Muscle of leg (tissue), 3 donors: ENCODE measurements at regions not wholly inside any gene's neighbourhood (a gene's known extent, or its start where the extent isn't known, plus 50 kb on each side); places are given as distances from the start of the nearest gene placed in this dataset.

Experiments used
- DNase-seq: peaks from one replicate; pipeline ENCODE4 v3.0.0; 2013
- H3K27ac ChIP-seq: one replicate; pipeline ENCODE4 v1.5.1; 2013; ENCODE audit warnings: mild to moderate bottlenecking, low read length, control low read depth
- H3K27me3 ChIP-seq: one replicate; pipeline ENCODE4 v1.6.1; 2013; ENCODE audit warnings: low read length; ENCODE audit not compliant: control insufficient read depth, insufficient read depth
- H3K36me3 ChIP-seq: one replicate; pipeline ENCODE4 v1.6.1; 2013; ENCODE audit warnings: low read length; ENCODE audit not compliant: control insufficient read depth, insufficient read depth
- H3K4me1 ChIP-seq: one replicate; pipeline ENCODE4 v1.6.1; 2013; ENCODE audit warnings: low read length; ENCODE audit not compliant: control insufficient read depth, insufficient read depth
- H3K4me3 ChIP-seq: one replicate; pipeline ENCODE4 v1.5.1; 2013; ENCODE audit warnings: low read length, control low read depth
- H3K9me3 ChIP-seq: replicated peaks from 2 replicates; pipeline ENCODE4 v1.6.1; 2013; ENCODE audit warnings: low read depth, low read length; ENCODE audit not compliant: control insufficient read depth
- WGBS: methylation state at CpG from one replicate; pipeline ENCODE4 v1.1.5; 2013; ENCODE audit warnings: missing lambda C conversion rate; ENCODE audit not compliant: insufficient coverage; 5-methylcytosine and 5-hydroxymethylcytosine counted together

DNA sequence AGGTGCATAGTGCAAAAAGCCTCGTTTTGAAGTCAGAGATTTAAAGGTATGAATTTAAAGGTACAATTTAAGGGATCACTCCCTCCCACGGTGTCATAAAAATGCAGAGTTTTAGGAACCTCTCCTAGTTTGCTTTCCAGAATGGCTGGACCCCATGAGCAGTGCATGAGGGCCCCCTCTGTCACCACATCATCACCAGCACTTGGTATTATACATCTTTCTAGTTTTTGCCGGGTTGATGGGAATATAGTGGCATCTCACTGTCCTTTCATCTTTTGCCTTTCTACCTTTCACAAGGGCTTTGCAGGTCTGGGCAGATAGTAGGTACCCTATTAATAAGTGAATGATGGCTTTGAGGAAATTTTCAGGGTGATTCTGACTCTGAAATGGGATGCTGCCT lies 103.6 kb upstream of the AGBL1 start:
- DNase-seq = no peak
- Histone ChIP-seq H3K36me3 (no peaks in the 10 kb centered on the region), H3K27me3 (no peaks in the 10 kb centered on the region), H3K4me1 (peaks cover 23% of the 10 kb centered on the region), H3K9me3 (peaks cover 6% of the 10 kb centered on the region), H3K27ac (no peak overlapping the region), H3K4me3 (no peak overlapping the region)
- WGBS = no CpG with 5 or more reads among the region's 3 CpGs

DNA sequence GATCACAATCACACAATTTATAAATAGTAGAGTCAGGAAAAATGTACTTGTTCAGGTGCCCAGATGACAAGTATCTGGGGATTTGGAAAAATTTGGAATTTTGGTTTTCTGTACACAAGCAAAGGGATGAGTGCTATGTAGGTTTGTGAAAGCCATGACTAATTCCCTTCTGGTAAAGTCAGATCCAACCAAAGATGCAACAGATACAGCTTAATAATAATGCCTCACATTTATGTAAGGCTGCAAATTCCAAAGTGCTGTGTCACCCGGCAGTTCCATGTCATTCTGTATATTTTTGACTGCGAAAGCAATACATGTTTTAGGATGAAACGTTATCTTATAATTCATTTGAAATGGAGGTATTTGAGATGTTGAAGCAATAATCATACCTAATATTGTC lies 102.7 kb upstream of the AGBL1 start:
- H3K27ac ChIP-seq = no peak overlapping the region
- H3K36me3 ChIP-seq = no peaks in the 10 kb centered on the region
- H3K27me3 ChIP-seq = no peaks in the 10 kb centered on the region
- H3K4me1 ChIP-seq = peaks cover 23% of the 10 kb centered on the region
- no peak for DNase-seq
- peaks cover 8% of the 10 kb centered on the region for H3K9me3 ChIP-seq
- no peak overlapping the region for H3K4me3 ChIP-seq
- no CpG with 5 or more reads among the region's 3 CpGs for WGBS

DNA sequence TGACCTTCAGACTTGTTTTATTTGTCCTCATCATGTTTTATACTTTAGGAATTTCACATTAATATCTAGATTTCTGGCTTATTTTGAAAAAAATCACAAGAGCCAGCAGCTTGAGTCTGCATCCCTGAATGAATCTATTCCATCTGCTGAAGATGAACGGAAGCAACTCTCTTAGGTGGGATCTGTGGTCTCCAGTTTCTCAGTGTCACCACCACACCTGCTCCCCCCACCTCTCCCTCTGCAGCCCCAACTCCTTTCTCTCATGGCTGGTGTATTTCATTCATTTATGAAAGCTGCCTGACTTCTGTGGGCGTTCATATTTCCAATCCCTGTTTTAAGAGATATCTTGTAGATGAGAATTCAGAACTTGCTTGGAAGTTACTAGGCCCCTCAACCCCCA lies 102.1 kb upstream of the AGBL1 start:
- Histone ChIP-seq H3K36me3 (no peaks in the 10 kb centered on the region), H3K4me3 (no peak overlapping the region), H3K4me1 (peaks cover 23% of the 10 kb centered on the region), H3K27ac (no peak overlapping the region), H3K9me3 (peaks cover 8% of the 10 kb centered on the region), H3K27me3 (no peaks in the 10 kb centered on the region)
- 60% methylated on average over 1 of the region's 2 CpGs for WGBS
- no peak for DNase-seq

DNA sequence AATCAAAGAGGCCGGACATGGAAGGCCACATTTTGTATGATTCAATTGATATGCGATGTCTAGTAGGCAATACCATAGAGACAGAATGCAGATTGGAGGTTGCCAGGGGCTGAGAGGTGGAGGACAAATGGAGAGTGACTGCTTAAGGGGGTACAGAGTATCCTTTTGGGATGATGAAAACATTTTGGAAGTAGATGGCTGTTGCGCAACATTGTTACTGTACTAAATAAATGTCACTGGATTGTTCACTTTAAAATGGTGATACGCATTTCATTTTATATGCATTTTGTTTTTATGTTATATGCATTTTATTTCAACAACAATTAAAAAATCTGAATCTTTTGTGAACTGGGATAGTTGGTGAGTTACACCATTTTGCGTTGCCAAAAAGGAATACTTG lies 99.7 kb upstream of the AGBL1 start:
- Histone ChIP-seq H3K4me3 (no peak overlapping the region), H3K9me3 (peaks cover 8% of the 10 kb centered on the region), H3K4me1 (peaks cover 2% of the 10 kb centered on the region), H3K27ac (no peak overlapping the region), H3K36me3 (no peaks in the 10 kb centered on the region), H3K27me3 (no peaks in the 10 kb centered on the region)
- DNase-seq = no peak
- whole genome bisulfite sequencing = 97% methylated on average over 3 of the region's 5 CpGs

DNA sequence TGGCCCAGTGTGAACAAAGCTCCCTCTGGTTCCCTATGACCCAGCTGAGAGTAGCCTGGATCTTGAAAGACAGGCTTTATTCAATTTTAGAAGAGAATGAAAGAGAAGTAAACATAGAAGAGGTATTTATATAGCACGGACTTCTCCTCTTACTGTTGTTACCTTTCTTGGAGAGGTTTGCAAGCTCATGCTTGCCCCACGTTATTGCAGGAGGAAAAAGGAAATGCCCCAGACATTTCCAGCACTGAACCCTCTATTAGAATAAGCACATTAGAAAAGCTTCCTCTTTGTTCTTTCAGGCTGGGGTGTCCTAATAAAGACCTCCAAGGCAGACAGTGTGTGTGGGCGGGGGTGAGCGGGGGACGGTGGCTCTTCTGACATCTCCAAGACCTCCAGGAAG lies 98.7 kb upstream of the AGBL1 start:
- Histone ChIP-seq H3K4me3 (no peak overlapping the region), H3K9me3 (peaks cover 7% of the 10 kb centered on the region), H3K27me3 (no peaks in the 10 kb centered on the region), H3K36me3 (no peaks in the 10 kb centered on the region), H3K27ac (no peak overlapping the region), H3K4me1 (peaks cover 1% of the 10 kb centered on the region)
- no CpG with 5 or more reads among the region's 5 CpGs for WGBS
- no peak for DNase-seq

DNA sequence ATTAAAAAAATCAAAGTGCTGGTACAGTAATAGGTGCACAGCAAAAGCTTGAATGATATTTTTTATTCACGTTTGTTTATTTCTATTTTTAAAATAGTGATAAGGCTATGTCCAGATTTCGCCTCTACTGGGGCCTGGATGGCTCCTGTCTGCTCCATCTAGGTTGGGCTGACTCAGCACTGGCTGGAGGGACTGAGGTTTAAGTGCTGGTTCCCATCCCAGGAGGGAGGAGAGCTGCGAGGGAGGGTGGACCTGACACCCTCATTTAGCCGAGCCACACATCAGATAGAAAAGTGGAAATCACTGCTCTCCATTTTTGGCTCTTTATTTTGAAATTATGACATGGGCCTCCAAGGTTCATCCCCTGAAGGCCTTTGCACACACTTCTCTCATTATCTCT lies 95.4 kb upstream of the AGBL1 start:
- Histone ChIP-seq H3K9me3 (peaks cover 2% of the 10 kb centered on the region), H3K36me3 (no peaks in the 10 kb centered on the region), H3K4me3 (no peak overlapping the region), H3K4me1 (peaks cover 3% of the 10 kb centered on the region), H3K27me3 (no peaks in the 10 kb centered on the region), H3K27ac (no peak overlapping the region)
- DNase-seq = peak; percentile 40
- whole genome bisulfite sequencing = 72% methylated on average over 3 of the region's 4 CpGs

DNA sequence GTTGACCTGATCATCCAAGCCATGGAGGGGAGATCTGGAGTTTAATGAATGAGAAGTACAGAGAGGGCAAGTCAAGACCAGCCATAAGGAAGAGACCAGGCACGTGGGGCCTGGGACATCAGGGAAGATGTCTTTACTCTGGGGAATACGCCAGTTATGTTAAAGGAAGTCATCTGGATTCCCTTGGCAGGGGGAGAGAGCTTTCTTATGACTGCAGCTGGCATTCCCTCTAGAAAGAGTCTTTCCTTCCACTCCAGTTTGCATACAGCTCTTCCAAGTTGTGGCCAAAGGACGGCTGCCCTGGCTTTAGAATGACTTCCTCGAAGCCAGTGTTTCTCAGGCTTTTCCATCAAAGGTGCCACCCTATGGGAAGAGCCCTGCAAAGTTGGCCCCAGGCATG lies 93.6 kb upstream of the AGBL1 start:
- no peak for DNase-seq
- peaks cover 3% of the 10 kb centered on the region for H3K4me1 ChIP-seq
- H3K36me3 ChIP-seq = no peaks in the 10 kb centered on the region
- WGBS = 80% methylated on average over 2 of the region's 4 CpGs
- H3K9me3 ChIP-seq = peaks cover 2% of the 10 kb centered on the region
- no peak overlapping the region for H3K4me3 ChIP-seq
- H3K27me3 ChIP-seq = no peaks in the 10 kb centered on the region
- H3K27ac ChIP-seq = no peak overlapping the region

DNA sequence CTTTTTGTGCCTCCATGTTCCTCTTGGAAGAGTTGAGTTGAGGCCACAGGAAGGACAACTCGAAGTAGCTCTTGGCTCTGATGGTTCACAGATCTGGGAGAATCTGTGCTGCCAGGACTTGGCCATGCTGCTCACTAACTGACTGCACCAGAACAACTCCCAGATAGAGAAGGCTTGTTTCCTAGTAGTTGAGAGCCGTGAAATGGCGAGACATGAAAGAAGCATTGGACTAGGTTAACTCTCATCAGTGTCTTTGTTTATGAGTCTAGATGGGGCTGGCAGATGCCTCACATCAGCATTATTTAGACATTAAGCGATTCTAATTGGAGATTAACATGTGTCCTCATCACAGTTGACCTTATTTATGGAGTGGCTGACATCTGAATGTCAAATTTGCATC lies 92.9 kb upstream of the AGBL1 start:
- WGBS = no CpG with 5 or more reads among the region's 4 CpGs
- peaks cover 3% of the 10 kb centered on the region for H3K4me1 ChIP-seq
- no peak overlapping the region for H3K27ac ChIP-seq
- DNase-seq = no peak
- H3K36me3 ChIP-seq = no peaks in the 10 kb centered on the region
- H3K27me3 ChIP-seq = no peaks in the 10 kb centered on the region
- H3K4me3 ChIP-seq = no peak overlapping the region
- peaks cover 2% of the 10 kb centered on the region for H3K9me3 ChIP-seq

DNA sequence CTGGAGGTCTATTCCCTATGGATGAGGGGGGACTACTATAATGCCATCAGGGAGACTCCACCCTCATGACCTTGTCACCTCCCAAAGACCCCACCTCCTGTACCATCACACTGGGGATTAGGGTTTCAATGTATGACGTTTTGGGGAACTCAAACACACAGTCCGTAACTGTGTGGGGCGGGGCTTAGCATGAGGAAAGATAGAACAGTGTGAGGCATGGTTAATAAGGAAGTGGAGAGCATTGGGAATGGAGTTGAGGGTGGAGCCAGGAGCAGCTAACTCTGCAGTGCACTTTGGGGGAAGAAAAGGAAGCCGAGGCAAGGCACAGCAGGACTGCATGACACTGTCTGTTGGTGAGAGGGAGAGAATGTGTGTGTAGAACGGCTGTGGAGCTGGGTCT lies 90.9 kb upstream of the AGBL1 start:
- 82% methylated on average over 3 of the region's 5 CpGs for WGBS
- H3K27me3 ChIP-seq = no peaks in the 10 kb centered on the region
- no peaks in the 10 kb centered on the region for H3K36me3 ChIP-seq
- no peaks in the 10 kb centered on the region for H3K9me3 ChIP-seq
- no peak for DNase-seq
- H3K4me1 ChIP-seq = peaks cover 3% of the 10 kb centered on the region
- no peak overlapping the region for H3K27ac ChIP-seq
- no peak overlapping the region for H3K4me3 ChIP-seq

DNA sequence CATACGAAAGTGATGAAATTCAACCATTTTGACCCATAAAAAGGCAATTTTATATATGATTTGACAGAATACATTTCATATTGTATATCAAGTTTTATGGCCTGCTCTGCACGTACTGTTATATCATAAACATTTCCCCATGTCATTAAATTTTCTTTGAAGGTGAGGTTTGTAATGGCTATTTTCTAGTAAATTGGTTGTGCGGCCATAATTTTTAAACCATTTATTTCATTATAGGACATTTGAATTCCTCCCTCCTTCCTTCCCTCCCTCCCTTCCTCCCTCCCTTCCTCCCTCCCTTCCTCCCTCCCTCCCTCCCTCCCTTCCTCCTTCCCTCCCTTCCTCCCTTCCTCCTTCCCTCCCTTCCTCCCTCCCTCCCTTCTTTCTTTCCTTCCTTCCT lies 87.4 kb upstream of the AGBL1 start:
- H3K36me3 ChIP-seq = no peaks in the 10 kb centered on the region
- H3K9me3 ChIP-seq = no peaks in the 10 kb centered on the region
- no peak overlapping the region for H3K27ac ChIP-seq
- no peaks in the 10 kb centered on the region for H3K27me3 ChIP-seq
- no CpG with 5 or more reads among the region's 3 CpGs for WGBS
- no peak for DNase-seq
- H3K4me1 ChIP-seq = no peaks in the 10 kb centered on the region
- no peak overlapping the region for H3K4me3 ChIP-seq

DNA sequence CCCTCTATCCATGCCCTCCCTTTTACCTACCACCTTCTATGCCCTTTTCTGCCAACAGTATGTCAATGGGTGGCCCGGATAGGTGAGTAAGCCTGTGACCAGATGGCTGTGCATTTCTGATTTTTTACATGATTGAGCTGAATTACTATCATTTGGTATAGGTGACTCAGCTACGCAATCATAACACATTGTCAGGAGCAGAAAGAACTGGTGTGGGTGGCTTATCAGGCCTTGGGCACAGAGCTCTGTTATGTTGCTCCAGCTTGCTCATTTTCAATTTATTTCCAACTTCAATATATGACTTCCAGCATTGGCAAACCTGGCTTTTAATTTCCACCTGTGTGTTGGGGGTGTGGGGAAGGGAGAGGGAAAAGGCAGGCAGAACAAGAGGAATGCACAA lies 86.6 kb upstream of the AGBL1 start:
- H3K36me3 ChIP-seq = no peaks in the 10 kb centered on the region
- no peak overlapping the region for H3K27ac ChIP-seq
- H3K4me1 ChIP-seq = no peaks in the 10 kb centered on the region
- DNase-seq = no peak
- no peak overlapping the region for H3K4me3 ChIP-seq
- WGBS = 100% methylated on average over 1 of the region's 2 CpGs
- no peaks in the 10 kb centered on the region for H3K27me3 ChIP-seq
- no peaks in the 10 kb centered on the region for H3K9me3 ChIP-seq
